ENCODE measurements at regions not wholly inside any gene's neighbourhood (a gene's known extent, or its start where the extent isn't known, plus 50 kb on each side); places are given as distances from the start of the nearest gene placed in this dataset.

DNA sequence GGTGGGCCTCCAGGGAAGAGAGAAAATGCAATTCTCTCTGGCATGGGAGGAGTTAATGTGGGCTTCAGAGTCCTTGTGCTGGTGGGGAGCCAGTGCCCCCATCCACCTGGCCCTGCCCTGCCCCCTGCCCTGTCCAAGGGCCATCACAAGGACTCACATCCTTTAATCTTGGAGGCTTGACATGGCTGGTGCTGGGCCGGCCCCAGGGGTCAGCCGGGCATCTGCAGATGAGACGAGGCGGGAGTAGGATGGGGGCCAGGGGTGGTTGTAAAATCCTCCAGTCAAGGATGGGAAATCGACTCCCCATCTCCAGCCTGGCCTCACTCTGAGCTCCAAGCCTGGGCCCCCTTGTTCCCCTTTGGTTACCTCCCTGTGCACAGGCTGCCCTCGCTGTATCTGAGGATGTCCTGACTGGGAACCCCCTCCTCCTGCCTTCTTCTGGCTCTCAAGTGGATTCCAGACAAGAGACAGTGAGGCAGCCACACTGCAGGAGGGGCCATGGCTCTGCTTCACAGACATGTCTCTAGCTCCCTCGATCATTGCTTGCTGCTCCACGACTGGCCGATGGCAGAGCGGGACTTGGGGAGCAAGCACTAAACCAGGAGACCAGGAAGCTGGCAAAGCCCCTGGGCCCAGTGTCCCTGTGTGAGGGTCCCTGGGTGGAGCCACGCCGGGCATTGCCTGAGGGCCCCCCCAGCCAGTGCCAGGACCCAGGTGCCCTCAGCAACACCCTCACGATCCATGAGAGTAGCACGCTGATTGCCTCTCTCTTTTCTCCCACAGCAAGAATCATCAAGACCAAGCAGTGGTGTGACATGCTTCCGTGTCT is 1120.5 kb downstream of the BRD1 start:
- no peak for DNase-seq (ENCODE audit: low read depth)
- TF ChIP-seq, protein P1, sequence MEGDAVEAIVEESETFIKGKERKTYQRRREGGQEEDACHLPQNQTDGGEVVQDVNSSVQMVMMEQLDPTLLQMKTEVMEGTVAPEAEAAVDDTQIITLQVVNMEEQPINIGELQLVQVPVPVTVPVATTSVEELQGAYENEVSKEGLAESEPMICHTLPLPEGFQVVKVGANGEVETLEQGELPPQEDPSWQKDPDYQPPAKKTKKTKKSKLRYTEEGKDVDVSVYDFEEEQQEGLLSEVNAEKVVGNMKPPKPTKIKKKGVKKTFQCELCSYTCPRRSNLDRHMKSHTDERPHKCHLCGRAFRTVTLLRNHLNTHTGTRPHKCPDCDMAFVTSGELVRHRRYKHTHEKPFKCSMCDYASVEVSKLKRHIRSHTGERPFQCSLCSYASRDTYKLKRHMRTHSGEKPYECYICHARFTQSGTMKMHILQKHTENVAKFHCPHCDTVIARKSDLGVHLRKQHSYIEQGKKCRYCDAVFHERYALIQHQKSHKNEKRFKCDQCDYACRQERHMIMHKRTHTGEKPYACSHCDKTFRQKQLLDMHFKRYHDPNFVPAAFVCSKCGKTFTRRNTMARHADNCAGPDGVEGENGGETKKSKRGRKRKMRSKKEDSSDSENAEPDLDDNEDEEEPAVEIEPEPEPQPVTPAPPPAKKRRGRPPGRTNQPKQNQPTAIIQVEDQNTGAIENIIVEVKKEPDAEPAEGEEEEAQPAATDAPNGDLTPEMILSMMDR (conservative IDR thresholded peaks at IDR 0.05; ENCODE audit: low read depth, low read length): no peak
- no peak overlapping the region for H3K4me3 ChIP-seq (ENCODE audit: low read depth, low read length)

GRCh38 chr22:48705917-48706605 is 1121.6 kb downstream of the BRD1 start:
- TF ChIP-seq, protein P1 (conservative IDR thresholded peaks at IDR 0.05; ENCODE audit: low read depth, low read length): no peak
- no peak for DNase-seq (ENCODE audit: low read depth)

DNA sequence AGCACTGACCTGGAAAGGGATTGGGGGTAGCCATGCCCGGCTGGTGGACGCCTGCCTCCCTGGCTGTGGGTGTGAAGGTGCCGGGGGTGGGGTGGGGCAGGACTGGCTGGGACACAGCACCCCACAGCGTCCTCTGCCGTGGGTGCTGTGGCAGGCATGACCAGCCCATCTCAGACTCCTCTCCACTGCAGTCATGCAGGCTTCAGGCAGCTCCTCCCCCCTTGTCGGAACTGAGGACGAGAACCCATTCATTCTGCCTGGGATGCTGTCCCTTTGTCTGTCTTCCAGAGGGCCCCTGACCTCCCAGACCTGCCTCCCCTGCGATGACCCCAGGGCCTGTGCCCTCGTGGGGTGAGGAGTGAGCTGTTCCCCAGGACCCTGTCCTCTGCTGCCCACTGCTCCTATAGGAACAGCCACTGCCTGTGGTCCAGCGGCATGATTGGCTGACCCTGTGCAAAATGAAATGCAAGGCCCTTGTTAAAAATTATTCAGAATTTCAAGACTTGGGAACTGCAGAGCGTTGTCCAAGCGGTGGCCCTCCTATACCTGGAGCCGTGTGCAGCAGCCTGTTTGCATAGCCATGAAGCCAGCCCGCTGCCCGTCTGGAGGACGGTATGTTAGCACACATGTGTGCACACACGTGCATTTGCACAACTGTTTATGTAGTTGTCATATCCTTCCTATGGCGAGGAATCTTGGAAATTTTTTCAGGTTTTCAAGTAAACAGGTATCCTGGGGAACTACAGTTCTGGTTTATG is 1122.3 kb downstream of the BRD1 start:
- TF ChIP-seq, protein P1 (conservative IDR thresholded peaks at IDR 0.05; ENCODE audit: low read depth, low read length): no peak
- no peak for DNase-seq (ENCODE audit: low read depth)
- H3K4me3 ChIP-seq (ENCODE audit: low read depth, low read length): no peak overlapping the region

More at GRCh38 chr22:48705917-48706605, 1121.6 kb downstream of the BRD1 start:
- H3K4me3 ChIP-seq (ENCODE audit: low read depth, low read length): no peak overlapping the region

DNA sequence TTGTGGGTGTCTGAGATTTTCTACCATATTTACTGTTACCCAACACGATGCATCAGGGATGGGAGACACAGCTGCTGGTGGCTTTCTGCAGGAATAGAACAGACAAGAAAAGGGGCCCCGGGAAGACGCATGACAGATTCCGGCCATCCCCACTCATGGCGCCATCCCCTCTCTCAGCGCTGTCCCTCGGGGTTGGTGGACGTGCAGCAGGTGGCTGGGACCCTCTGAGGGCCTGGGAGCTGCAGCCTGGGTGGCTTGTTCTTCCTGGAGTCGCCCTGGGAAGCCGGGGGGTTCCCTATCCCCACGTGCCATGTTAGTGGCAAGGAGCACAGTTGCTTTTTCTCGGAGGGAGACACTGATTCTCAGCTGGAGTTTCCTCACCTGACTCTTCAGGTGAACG is 1123.3 kb downstream of the BRD1 start:
- TF ChIP-seq, protein P1 (conservative IDR thresholded peaks at IDR 0.05; ENCODE audit: low read depth, low read length): no peak
- no peak overlapping the region for H3K4me3 ChIP-seq (ENCODE audit: low read depth, low read length)
- DNase-seq (ENCODE audit: low read depth): no peak

- DNase-seq (ENCODE audit: low read depth): no peak
- TF ChIP-seq, protein P1 (conservative IDR thresholded peaks at IDR 0.05; ENCODE audit: low read depth, low read length): no peak
- no peak overlapping the region for H3K4me3 ChIP-seq (ENCODE audit: low read depth, low read length)
Measured at GRCh38 chr22:48703265-48703941, 1124.3 kb downstream of the BRD1 start.

DNA sequence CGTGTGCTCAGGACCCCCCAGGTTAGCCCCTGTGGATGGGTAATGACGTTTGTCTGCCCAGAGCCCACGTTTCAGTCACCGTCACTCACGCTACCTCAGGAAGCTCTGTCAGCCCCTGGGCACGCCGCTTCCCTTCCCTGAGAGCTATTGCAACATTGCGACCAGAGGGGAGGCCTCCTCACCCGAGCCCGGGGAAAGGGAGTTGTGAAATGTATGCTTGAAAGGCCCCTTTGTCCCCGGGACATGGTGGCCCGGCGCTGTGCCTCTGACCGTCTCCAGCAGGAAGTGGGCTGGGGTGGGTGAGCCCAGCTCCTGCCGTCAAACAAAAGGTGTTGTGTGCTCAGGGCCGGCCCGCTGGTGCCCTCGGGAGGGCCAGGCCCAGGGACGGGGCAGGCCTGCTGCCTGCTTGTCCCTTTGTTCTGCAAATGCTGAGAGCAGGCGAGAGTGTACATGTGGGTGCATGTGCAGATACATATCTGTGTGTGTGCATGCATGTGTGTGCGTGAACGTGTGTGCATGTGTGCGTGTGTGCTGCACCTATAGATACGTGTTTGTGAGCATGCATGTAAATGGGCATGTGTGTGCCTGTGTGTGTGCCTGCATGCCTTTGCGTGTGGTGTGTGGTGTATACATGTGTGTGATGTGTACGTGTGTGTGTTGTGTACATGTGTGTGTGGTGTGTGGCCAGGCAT is 1125.0 kb downstream of the BRD1 start:
- no peak for DNase-seq (ENCODE audit: low read depth)
- TF ChIP-seq, protein P1 (conservative IDR thresholded peaks at IDR 0.05; ENCODE audit: low read depth, low read length): no peak
- no peak overlapping the region for H3K4me3 ChIP-seq (ENCODE audit: low read depth, low read length)
